HepG2 (cell line): ENCODE measurements at regions not wholly inside any gene's neighbourhood (a gene's known extent, or its start where the extent isn't known, plus 50 kb on each side); places are given as distances from the start of the nearest gene placed in this dataset.

ENCODE experiments used
- CTCF ChIP-seq: sonication (generic); formaldehyde crosslinking; IDR thresholded peaks from 2 replicates; pipeline ENCODE4 v1.5.0; 2020; ENCODE audit warnings: mild to moderate bottlenecking, missing genetic modification reagents, moderate library complexity
- ETV6 ChIP-seq: sonication (generic); formaldehyde crosslinking; conservative IDR thresholded peaks from 2 replicates; pipeline ENCODE4 v1.4.0; 2020; ENCODE audit warnings: missing genetic modification reagents

GRCh38 chr14:94917041-94917600, 147.2 kb upstream of the GSC start:
- no peak for TF ChIP-seq ETV6 (CRISPR knock-in tag)
- TF ChIP-seq CTCF (CRISPR knock-in tag): no peak
